Activated B cell treated with CpG ODN at 0.5 μM for 24 hours (primary cell): ENCODE measurements at regions not wholly inside any gene's neighbourhood (a gene's known extent, or its start where the extent isn't known, plus 50 kb on each side); places are given as distances from the start of the nearest gene placed in this dataset.

Experiments used
- ATAC-seq: fragments of 200-7000 bp; cut with Tn5 transposase; one replicate; pipeline ENCODE4 v1.10.0; 2021; ENCODE audit warnings: low read depth, mild to moderate bottlenecking, moderate library complexity
- CTCF ChIA-PET: fragments of 350-600 bp; sonication (Branson Sonifier 250); formaldehyde crosslinking; loops from one replicate; lab custom pipeline; 2021; ENCODE audit warnings: antibody characterized with exemption; lab: Charles Lee
- POLR2A ChIA-PET: fragments of 350-600 bp; sonication (Branson Sonifier 250); formaldehyde crosslinking; loops from one replicate; lab custom pipeline; 2021; ENCODE audit warnings: antibody characterized with exemption; lab: Charles Lee
- DNase-seq: peaks from one replicate; pipeline ENCODE4 v3.0.0; 2022
- H3K27ac Mint-ChIP-seq: one replicate; pipeline ENCODE4 v1.8.0; 2020; ENCODE audit warnings: mixed read lengths
- H3K27me3 Mint-ChIP-seq: one replicate; pipeline ENCODE4 v1.8.0; 2021; ENCODE audit warnings: mixed read lengths
- H3K36me3 Mint-ChIP-seq: one replicate; pipeline ENCODE4 v1.8.0; 2021; ENCODE audit warnings: low read depth, mixed read lengths
- H3K4me1 Mint-ChIP-seq: one replicate; pipeline ENCODE4 v1.8.0; 2021; ENCODE audit warnings: mixed read lengths
- H3K4me3 Mint-ChIP-seq: one replicate; pipeline ENCODE4 v1.8.0; 2020; ENCODE audit warnings: mild to moderate bottlenecking, mixed read lengths
- H3K9me3 Mint-ChIP-seq: one replicate; pipeline ENCODE4 v1.8.0; 2020; ENCODE audit warnings: mixed read lengths
- CTCF ChIP-seq: fragments of 200-600 bp; IDR thresholded peaks from one replicate; pipeline ENCODE4 v1.8.0; 2022; ENCODE audit warnings: antibody characterized with exemption, mild to moderate bottlenecking
- intact Hi-C: fragments of 100-400 bp; cut with micrococcal nuclease; formaldehyde crosslinking; loops from one replicate; pipeline ENCODE4 v1.15.1; 2024

GRCh38 chr11:45525393-45525792 is 140.0 kb downstream of the CHST1 start:
- Mint-ChIP-seq H3K27me3 (peaks cover 5% of the 10 kb centered on the region), H3K36me3 (no peaks in the 10 kb centered on the region), H3K4me1 (no peaks in the 10 kb centered on the region), H3K27ac (no peak overlapping the region), H3K4me3 (no peak overlapping the region), H3K9me3 (peaks cover 6% of the 10 kb centered on the region)
- ATAC-seq (no peak), DNase-seq (no peak)
- POLR2A ChIA-PET = no interaction called here
- CTCF ChIA-PET = no interaction called here
- intact Hi-C loops = no loop called here
- no peak for TF ChIP-seq CTCF

GRCh38 chr11:45523760-45524159 is 141.7 kb downstream of the CHST1 start:
- intact Hi-C loops = no loop called here
- no peak overlapping the region for H3K4me3 Mint-ChIP-seq

GRCh38 chr11:45518833-45519535 is 146.4 kb downstream of the CHST1 start:
- no peaks in the 10 kb centered on the region for H3K36me3 Mint-ChIP-seq
- H3K4me3 Mint-ChIP-seq = no peak overlapping the region
- H3K4me1 Mint-ChIP-seq = no peaks in the 10 kb centered on the region
- intact Hi-C loops = no loop called here
- H3K27ac Mint-ChIP-seq = no peak overlapping the region
- H3K27me3 Mint-ChIP-seq = no peaks in the 10 kb centered on the region
- CTCF ChIA-PET = no interaction called here
- DNase-seq (no peak), ATAC-seq (no peak)
- no peak for TF ChIP-seq CTCF
- POLR2A ChIA-PET = no interaction called here
- peaks cover 3% of the 10 kb centered on the region for H3K9me3 Mint-ChIP-seq

More at GRCh38 chr11:45523760-45524159, 141.7 kb downstream of the CHST1 start:
- DNase-seq (no peak), ATAC-seq (no peak)
- Mint-ChIP-seq H3K36me3 (no peaks in the 10 kb centered on the region), H3K9me3 (peaks cover 6% of the 10 kb centered on the region), H3K4me1 (no peaks in the 10 kb centered on the region), H3K27me3 (peaks cover 2% of the 10 kb centered on the region), H3K27ac (no peak overlapping the region)
- CTCF ChIA-PET = no interaction called here
- POLR2A ChIA-PET = no interaction called here
- no peak for TF ChIP-seq CTCF

- H3K4me3 Mint-ChIP-seq = no peak overlapping the region
- no peak for ATAC-seq
- no peaks in the 10 kb centered on the region for H3K36me3 Mint-ChIP-seq
- ChIA-PET CTCF (no interaction called here), POLR2A (no interaction called here)
- peaks cover 3% of the 10 kb centered on the region for H3K9me3 Mint-ChIP-seq
- no peaks in the 10 kb centered on the region for H3K27me3 Mint-ChIP-seq
- no peaks in the 10 kb centered on the region for H3K4me1 Mint-ChIP-seq
- no peak for DNase-seq
- intact Hi-C loops = no loop called here
- TF ChIP-seq CTCF = no peak
- no peak overlapping the region for H3K27ac Mint-ChIP-seq
Observed at GRCh38 chr11:45518141-45518832, 147.1 kb downstream of the CHST1 start.

- no peak for TF ChIP-seq CTCF
- ChIA-PET CTCF (no interaction called here), POLR2A (no interaction called here)
- Mint-ChIP-seq H3K36me3 (no peaks in the 10 kb centered on the region), H3K27me3 (no peaks in the 10 kb centered on the region), H3K4me3 (no peak overlapping the region), H3K4me1 (no peaks in the 10 kb centered on the region), H3K27ac (no peak overlapping the region), H3K9me3 (no peaks in the 10 kb centered on the region)
- ATAC-seq (no peak), DNase-seq (no peak)
- intact Hi-C loops = no loop called here
Observed at GRCh38 chr11:45517171-45517770, 148.2 kb downstream of the CHST1 start.
